Jurkat, Clone E6-1 (cell line): ENCODE measurements at regions not wholly inside any gene's neighbourhood (a gene's known extent, or its start where the extent isn't known, plus 50 kb on each side); places are given as distances from the start of the nearest gene placed in this dataset.

ENCODE experiments used
- DNase-seq: peaks from one replicate; pipeline ENCODE4 v3.0.0-alpha.2; 2011; ENCODE audit warnings: low read depth, low spot score
- H3K4me3 ChIP-seq: 2 replicates; pipeline ENCODE4 v1.5.1; 2011; ENCODE audit warnings: mild to moderate bottlenecking, low read length, control low read depth, moderate library complexity

DNA sequence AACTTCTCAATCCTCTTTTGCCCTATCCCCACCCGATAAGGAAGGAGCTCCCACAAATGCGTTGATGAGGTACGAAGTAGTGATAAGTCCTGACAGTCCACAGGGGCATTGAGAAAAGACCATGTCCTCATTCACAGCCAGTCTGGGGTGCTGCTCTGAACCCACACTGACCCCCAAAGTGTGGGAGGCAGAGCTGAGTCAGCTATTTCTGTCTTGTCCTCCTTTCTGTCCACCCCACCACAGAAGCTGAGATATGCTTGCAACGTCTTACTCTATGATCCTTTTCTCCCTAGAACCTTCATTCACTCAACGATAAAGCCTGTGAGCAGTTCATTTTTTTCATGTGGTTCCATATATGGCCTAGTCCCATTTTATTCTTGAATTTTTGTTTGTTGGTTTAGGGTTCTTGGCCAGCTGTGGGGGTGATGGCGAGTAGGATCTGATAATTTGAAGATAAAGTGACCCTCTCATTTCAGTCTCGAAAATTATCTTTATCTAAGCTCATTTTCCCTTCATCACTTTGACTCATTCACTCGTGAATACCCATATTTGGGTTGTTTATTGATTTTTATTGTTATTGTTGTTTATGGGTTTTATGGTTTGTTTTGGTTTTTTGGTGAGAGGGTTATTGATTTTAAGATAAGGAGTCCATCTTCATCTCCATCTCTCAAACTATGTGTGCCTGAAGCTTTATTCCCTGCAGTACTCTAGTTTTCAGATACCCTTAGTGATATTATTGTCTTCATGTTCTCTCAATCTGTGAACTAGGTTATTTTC lies 58.5 kb upstream of the ZNF366 start:
- H3K4me3 ChIP-seq, result no peak overlapping the region
- DNase-seq, result no peak

GRCh38 chr5:72562717-72563116 lies 55.5 kb upstream of the ZNF366 start:
- DNase-seq, result no peak
- no peak overlapping the region for H3K4me3 ChIP-seq

- no peak for DNase-seq
- no peak overlapping the region for H3K4me3 ChIP-seq
Observed at GRCh38 chr5:72561148-72561972, 54.1 kb upstream of the ZNF366 start.

- no peak for DNase-seq
- H3K4me3 ChIP-seq, result no peak overlapping the region
Observed at GRCh38 chr5:72559866-72560766, 52.9 kb upstream of the ZNF366 start.

- DNase-seq, result no peak
- H3K4me3 ChIP-seq, result no peak overlapping the region
Observed at GRCh38 chr5:72558383-72558782, 51.2 kb upstream of the ZNF366 start.

- no peak for DNase-seq
- H3K4me3 ChIP-seq, result no peak overlapping the region
Observed at GRCh38 chr5:72558046-72558336, 50.8 kb upstream of the ZNF366 start.

DNA sequence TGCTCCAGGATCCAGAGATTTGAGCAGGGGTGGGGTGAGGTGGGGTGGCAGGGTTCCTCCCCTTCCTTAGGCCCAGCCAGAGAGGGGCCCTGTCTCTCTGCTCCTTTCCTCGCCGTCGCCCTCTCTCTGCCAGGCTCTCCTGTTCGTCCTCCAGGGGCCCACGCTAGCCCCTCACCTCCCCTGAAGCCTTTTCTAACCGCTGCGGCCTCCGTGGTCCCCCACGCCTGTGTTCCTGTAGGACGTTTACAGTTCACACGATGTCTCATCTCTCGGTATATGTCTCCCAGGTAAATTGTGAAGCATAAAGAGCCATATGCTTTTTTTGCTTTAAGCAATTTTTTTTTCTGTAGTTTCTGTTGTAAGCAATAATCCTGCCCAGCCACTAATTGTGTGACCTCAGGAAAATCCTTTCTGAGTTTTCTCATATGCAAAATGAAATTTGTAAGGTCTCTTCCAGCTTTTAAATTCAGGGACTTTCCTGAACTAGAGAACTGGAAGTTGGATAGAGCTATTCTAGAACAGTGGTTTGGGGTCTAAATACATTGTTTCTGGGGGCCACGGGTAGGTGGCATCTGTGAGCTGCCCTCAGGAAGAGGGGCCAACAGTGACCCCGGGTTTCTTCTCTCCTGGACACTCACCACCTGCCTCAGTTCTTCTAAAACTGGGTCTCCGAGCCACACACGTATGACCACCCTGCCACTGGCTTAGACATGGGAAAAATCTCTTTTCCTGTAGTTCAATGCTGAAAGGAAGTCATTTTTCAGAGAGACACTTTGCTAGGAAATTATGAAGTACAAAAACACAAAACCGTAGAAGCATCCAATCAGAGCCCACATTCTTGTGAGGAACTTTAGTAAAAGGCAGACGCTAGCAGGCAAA lies 50.2 kb upstream of the ZNF366 start:
- no peak for DNase-seq
- no peak overlapping the region for H3K4me3 ChIP-seq
